ENCODE measurements at regions not wholly inside any gene's neighbourhood (a gene's known extent, or its start where the extent isn't known, plus 50 kb on each side); places are given as distances from the start of the nearest gene placed in this dataset.

DNA sequence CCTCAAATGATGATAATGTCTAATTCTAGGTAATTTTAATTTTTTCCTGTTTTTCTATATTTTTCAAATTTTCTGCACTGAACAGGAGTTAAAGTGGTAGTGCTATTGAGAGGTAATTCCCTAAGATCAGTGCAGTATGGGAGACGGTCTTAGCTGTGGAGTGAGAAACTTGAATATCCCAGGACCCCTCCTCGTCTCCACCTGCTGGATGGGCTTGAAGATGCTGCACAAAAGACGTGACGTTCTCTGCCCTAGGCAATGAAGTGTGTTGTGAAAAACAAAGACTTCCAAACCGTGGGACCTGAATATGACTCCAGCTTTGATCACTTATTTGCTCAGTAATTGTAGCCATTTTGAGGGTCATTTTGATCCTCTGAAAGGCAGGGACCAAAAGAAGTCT, 298.1 kb downstream of the VRK1 start:
- Mint-ChIP-seq H3K4me3 (no peak overlapping the region), H3K36me3 (ENCODE audit: low read depth) (no peaks in the 10 kb centered on the region), H3K27me3 (ENCODE audit: low read depth, poor library complexity) (peaks cover 20% of the 10 kb centered on the region), H3K4me1 (no peaks in the 10 kb centered on the region), H3K27ac (no peak overlapping the region), H3K9me3 (no peaks in the 10 kb centered on the region)
- TF ChIP-seq, protein P1, sequence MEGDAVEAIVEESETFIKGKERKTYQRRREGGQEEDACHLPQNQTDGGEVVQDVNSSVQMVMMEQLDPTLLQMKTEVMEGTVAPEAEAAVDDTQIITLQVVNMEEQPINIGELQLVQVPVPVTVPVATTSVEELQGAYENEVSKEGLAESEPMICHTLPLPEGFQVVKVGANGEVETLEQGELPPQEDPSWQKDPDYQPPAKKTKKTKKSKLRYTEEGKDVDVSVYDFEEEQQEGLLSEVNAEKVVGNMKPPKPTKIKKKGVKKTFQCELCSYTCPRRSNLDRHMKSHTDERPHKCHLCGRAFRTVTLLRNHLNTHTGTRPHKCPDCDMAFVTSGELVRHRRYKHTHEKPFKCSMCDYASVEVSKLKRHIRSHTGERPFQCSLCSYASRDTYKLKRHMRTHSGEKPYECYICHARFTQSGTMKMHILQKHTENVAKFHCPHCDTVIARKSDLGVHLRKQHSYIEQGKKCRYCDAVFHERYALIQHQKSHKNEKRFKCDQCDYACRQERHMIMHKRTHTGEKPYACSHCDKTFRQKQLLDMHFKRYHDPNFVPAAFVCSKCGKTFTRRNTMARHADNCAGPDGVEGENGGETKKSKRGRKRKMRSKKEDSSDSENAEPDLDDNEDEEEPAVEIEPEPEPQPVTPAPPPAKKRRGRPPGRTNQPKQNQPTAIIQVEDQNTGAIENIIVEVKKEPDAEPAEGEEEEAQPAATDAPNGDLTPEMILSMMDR (IDR thresholded peaks at IDR 0.05) = no peak
- no peak for DNase-seq

DNA sequence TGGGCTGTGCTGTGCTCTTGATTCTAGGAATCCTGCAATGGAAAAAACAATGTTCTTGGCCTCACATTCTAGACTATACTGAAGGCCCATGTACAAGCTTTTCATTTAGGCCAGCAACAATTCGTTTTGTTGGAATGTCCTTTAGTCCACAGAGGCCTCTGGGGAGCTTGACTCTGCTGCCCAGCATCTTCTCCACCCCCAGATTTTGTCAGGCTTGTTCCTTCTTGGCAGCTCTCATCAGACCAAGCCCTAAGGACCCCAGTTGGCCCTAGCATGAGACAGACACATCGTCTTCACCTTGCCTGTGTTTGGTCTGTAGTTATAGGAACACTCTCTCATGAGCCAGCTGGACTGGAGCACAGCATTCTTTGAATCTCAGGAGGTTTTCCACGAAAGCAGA, 300.1 kb downstream of the VRK1 start:
- Mint-ChIP-seq H3K27me3 (ENCODE audit: low read depth, poor library complexity) (peaks cover 27% of the 10 kb centered on the region), H3K36me3 (ENCODE audit: low read depth) (no peaks in the 10 kb centered on the region), H3K27ac (no peak overlapping the region), H3K4me1 (no peaks in the 10 kb centered on the region), H3K9me3 (no peaks in the 10 kb centered on the region), H3K4me3 (no peak overlapping the region)
- no peak for DNase-seq
- TF ChIP-seq, protein P1 (IDR thresholded peaks at IDR 0.05) = no peak

DNA sequence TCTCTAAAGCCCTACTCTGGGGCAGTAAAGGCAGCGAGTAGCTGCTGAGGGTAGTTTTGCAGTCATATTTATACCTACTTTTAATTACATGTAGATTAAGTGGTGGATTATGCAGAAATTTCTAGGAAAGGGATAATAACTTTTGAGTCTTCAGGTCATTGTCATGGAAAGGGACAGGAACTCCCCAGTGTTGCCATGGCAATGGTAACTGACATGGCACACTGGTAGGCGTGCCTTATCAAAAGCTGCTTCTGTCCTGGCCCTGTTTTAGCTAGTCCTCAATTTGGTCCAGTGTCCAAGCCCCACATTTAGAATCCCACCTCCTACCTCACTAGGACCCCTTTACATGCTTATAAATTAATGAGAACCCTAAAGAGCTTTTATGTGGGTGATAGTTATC, 303.1 kb downstream of the VRK1 start:
- Mint-ChIP-seq H3K9me3 (no peaks in the 10 kb centered on the region), H3K27ac (no peak overlapping the region), H3K4me3 (no peak overlapping the region), H3K4me1 (peaks cover under 1% of the 10 kb centered on the region), H3K36me3 (ENCODE audit: low read depth) (no peaks in the 10 kb centered on the region), H3K27me3 (ENCODE audit: low read depth, poor library complexity) (peaks cover 32% of the 10 kb centered on the region)
- TF ChIP-seq, protein P1 (IDR thresholded peaks at IDR 0.05) = no peak
- no peak for DNase-seq

DNA sequence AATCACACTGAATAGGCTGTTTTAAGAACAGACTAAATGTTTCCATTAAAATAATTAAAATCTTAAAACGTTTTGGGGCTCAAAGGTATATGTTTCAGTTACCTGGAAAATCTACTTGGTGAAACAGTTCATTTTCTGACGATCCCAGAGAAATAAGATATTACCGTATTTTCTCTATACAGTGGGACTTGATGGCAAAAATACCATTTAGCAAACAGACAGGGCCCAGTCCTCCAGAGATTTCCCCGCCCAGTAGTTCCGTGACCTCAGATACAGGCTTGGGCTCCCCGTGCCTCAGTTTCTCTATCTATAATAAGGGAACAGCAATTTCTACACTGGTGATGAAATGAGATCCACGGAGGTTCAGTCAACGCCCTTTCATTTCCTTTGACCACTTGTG, 304.4 kb downstream of the VRK1 start:
- no peaks in the 10 kb centered on the region for H3K9me3 Mint-ChIP-seq
- DNase-seq = no peak
- no peak overlapping the region for H3K27ac Mint-ChIP-seq
- peaks cover 13% of the 10 kb centered on the region for H3K4me1 Mint-ChIP-seq
- TF ChIP-seq, protein P1 (IDR thresholded peaks at IDR 0.05) = no peak
- peaks cover 29% of the 10 kb centered on the region for H3K27me3 Mint-ChIP-seq (ENCODE audit: low read depth, poor library complexity)
- no peak overlapping the region for H3K4me3 Mint-ChIP-seq
- H3K36me3 Mint-ChIP-seq (ENCODE audit: low read depth) = no peaks in the 10 kb centered on the region

DNA sequence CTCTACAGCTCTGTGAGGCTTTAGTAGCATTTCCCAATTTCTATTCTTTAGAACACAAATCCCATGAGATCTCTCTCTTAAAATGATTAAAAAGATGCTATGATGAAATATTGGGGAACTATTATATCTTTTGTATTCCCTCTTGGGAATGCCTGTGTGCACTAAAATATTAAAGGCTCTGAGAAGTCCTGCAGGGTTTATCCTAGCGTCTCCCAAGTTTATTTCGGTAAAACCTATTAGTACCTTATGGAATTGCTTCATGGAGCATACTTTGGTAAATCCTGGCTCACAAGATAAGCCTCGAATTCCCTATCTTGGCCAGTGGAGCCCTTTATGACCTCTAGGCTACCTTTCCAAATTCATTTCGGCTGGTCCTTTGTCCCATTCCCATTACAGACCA, 306.8 kb downstream of the VRK1 start:
- DNase-seq = no peak
- TF ChIP-seq, protein P1 (IDR thresholded peaks at IDR 0.05) = no peak
- Mint-ChIP-seq H3K4me3 (no peak overlapping the region), H3K9me3 (peaks cover 12% of the 10 kb centered on the region), H3K27ac (no peak overlapping the region), H3K4me1 (peaks cover 14% of the 10 kb centered on the region), H3K36me3 (ENCODE audit: low read depth) (no peaks in the 10 kb centered on the region), H3K27me3 (ENCODE audit: low read depth, poor library complexity) (peaks cover 20% of the 10 kb centered on the region)

DNA sequence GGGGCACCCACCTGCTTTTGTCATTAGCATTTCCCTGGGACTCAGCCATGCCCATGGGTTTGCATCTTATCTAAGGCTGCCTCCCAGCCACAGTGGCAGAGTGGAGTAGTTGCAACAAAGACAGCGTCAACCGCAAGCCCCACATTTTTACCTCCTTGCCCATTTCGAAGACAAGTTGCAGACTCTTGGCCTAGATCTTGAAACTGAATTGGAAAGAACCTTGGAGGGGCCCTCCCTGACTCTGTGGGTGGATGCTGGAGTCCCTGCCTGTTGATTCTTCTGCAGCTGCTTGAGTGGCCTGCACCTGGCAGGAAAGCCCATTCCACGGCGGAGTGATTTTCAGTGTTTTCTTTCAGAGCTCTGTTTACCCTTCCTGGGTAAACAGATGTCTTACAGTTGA, 309.0 kb downstream of the VRK1 start:
- peaks cover 26% of the 10 kb centered on the region for H3K9me3 Mint-ChIP-seq
- peaks cover 15% of the 10 kb centered on the region for H3K27me3 Mint-ChIP-seq (ENCODE audit: low read depth, poor library complexity)
- TF ChIP-seq, protein P1 (IDR thresholded peaks at IDR 0.05) = no peak
- peak overlapping the region; percentile 29 for H3K4me3 Mint-ChIP-seq
- H3K36me3 Mint-ChIP-seq (ENCODE audit: low read depth) = no peaks in the 10 kb centered on the region
- H3K4me1 Mint-ChIP-seq = peaks cover 22% of the 10 kb centered on the region
- no peak overlapping the region for H3K27ac Mint-ChIP-seq
- DNase-seq = no peak

Measured in nephron progenitor cell (in vitro differentiated cells).